NCI-H2081 treated with DMSO at 0.1 percent for 48 hours (cell line): ENCODE measurements at regions not wholly inside any gene's neighbourhood (a gene's known extent, or its start where the extent isn't known, plus 50 kb on each side); places are given as distances from the start of the nearest gene placed in this dataset.
A peak's percentile ranks its signal among the peaks of the same experiment; 100 is the strongest.
"Not testable (repeated sequence)": the region's sequence is repeated elsewhere in the genome, so short reads cannot be mapped to it uniquely, and the experiment has no call there.

ENCODE experiments used
- DNase-seq: peaks from one replicate; lab custom pipeline; 2025; lab: John Stamatoyannopoulos, UW

GRCh38 chr4:33930497-33930896 is 2313.8 kb downstream of the ARAP2 start:
- no peak for DNase-seq

- no peak for DNase-seq
These were observed 2313.3 kb downstream of the ARAP2 start for GRCh38 chr4:33931026-33931425.

- no peak for DNase-seq
These were observed 2304.0 kb downstream of the ARAP2 start for GRCh38 chr4:33940281-33940680.

GRCh38 chr4:33941854-33942253 is 2302.5 kb downstream of the ARAP2 start:
- no peak for DNase-seq

- DNase-seq: no peak
These were observed 2295.4 kb downstream of the ARAP2 start for GRCh38 chr4:33948921-33949320.

GRCh38 chr4:33953848-33954247 is 2290.5 kb downstream of the ARAP2 start:
- not testable (repeated sequence) for DNase-seq

GRCh38 chr4:33954759-33955158 is 2289.6 kb downstream of the ARAP2 start:
- no peak for DNase-seq

- DNase-seq: no peak
These were observed 2284.8 kb downstream of the ARAP2 start for GRCh38 chr4:33959519-33959918.

- DNase-seq: no peak
These were observed 2282.6 kb downstream of the ARAP2 start for GRCh38 chr4:33961761-33962160.

GRCh38 chr4:33966808-33967207 is 2277.5 kb downstream of the ARAP2 start:
- DNase-seq: no peak

- DNase-seq: no peak
These were observed 2270.0 kb downstream of the ARAP2 start for GRCh38 chr4:33974270-33974669.

- no peak for DNase-seq
These were observed 2268.3 kb downstream of the ARAP2 start for GRCh38 chr4:33975995-33976394.

GRCh38 chr4:33979781-33980180 is 2264.5 kb downstream of the ARAP2 start:
- not testable (repeated sequence) for DNase-seq

- no peak for DNase-seq
These were observed 2264.0 kb downstream of the ARAP2 start for GRCh38 chr4:33980361-33980760.

- DNase-seq: peak; percentile 25
These were observed 2254.4 kb downstream of the ARAP2 start for GRCh38 chr4:33989820-33990443.

- no peak for DNase-seq
These were observed 2248.1 kb downstream of the ARAP2 start for GRCh38 chr4:33996075-33996718.

GRCh38 chr4:33998291-33998690 is 2246.0 kb downstream of the ARAP2 start:
- DNase-seq: peak; percentile 38

GRCh38 chr4:34000356-34000755 is 2244.0 kb downstream of the ARAP2 start:
- no peak for DNase-seq

- DNase-seq: not testable (repeated sequence)
These were observed 2237.8 kb downstream of the ARAP2 start for GRCh38 chr4:34006540-34006939.

- no peak for DNase-seq
These were observed 2234.4 kb downstream of the ARAP2 start for GRCh38 chr4:34009951-34010350.

GRCh38 chr4:34010751-34011519 is 2233.4 kb downstream of the ARAP2 start:
- DNase-seq: no peak

GRCh38 chr4:34035225-34035624 is 2209.1 kb downstream of the ARAP2 start:
- no peak for DNase-seq

GRCh38 chr4:34037280-34037679 is 2207.0 kb downstream of the ARAP2 start:
- no peak for DNase-seq
